ENCODE measurements at regions not wholly inside any gene's neighbourhood (a gene's known extent, or its start where the extent isn't known, plus 50 kb on each side); places are given as distances from the start of the nearest gene placed in this dataset.

GRCh38 chr6:164266851-164267250 lies 852.3 kb downstream of the QKI start (continued):
- TF ChIP-seq SRSF1 (IDR thresholded peaks at IDR 0.05; ENCODE audit: low read depth, low read length) (no peak), ELF1 (tag; IDR thresholded peaks at IDR 0.05) (no peak), ELF2 (CRISPR knock-in tag; IDR thresholded peaks at IDR 0.05) (no peak), NFXL1 (CRISPR knock-in tag; IDR thresholded peaks at IDR 0.05) (no peak), SFPQ (IDR thresholded peaks at IDR 0.05; ENCODE audit: low read depth, low read length) (no peak), CTCF (IDR thresholded peaks at IDR 0.05 in 2 of 3, conservative IDR thresholded peaks at IDR 0.05 in 1 of 3; ENCODE audit: insufficient read depth in 2 of 3, low read depth in 1 of 3, low read length in 3 of 3) (no peak), ZC3H4 (CRISPR knock-in tag; IDR thresholded peaks at IDR 0.05; ENCODE audit: borderline replicate concordance) (no peak)

- WGBS (ENCODE audit: insufficient coverage, low coverage, missing lambda C conversion rate) = 2% methylated on average over 5 of the region's 5 CpGs
- no peak for DNase-seq (ENCODE audit: extremely low read depth in 1 of 4, low spot score in 3 of 4)
- Histone ChIP-seq H2AFZ (ENCODE audit: low read depth, low read length) (no peak overlapping the region), H3K9me1 (ENCODE audit: control insufficient read depth, insufficient read depth, low read length) (no peaks in the 10 kb centered on the region), H3K9ac (ENCODE audit: insufficient read depth in 1 of 2, low read depth in 2 of 2, low read length in 2 of 2) (no peak overlapping the region), H3K4me3 (no peak overlapping the region), H4K20me1 (replicated peaks; ENCODE audit: control insufficient read depth, insufficient read depth, low read length) (no peaks in the 10 kb centered on the region), H3K27ac (ENCODE audit: extremely low read depth, low read depth, low read length) (no peak overlapping the region), H3K9me3 (replicated peaks; ENCODE audit: control insufficient read depth, insufficient read depth, low read depth, low read length) (no peaks in the 10 kb centered on the region), H3K4me1 (replicated peaks in 1 of 2; ENCODE audit: control insufficient read depth in 2 of 2, insufficient read depth in 2 of 2, low read length in 2 of 2) (no peaks in the 10 kb centered on the region), H3K36me3 (ENCODE audit: control insufficient read depth, insufficient read depth, low read length) (no peaks in the 10 kb centered on the region), H3K79me2 (ENCODE audit: control insufficient read depth, insufficient read depth, low read length) (no peaks in the 10 kb centered on the region), H3K4me2 (ENCODE audit: insufficient read depth, low read length) (no peak overlapping the region), H3K27me3 (ENCODE audit: control insufficient read depth in 2 of 2, insufficient read depth in 2 of 2, low read length in 2 of 2) (no peaks in the 10 kb centered on the region)
- intact Hi-C loops (cut with micrococcal nuclease) (no loop called here), in situ Hi-C loops (cut with MboI) (no loop called here)
- CTCF ChIA-PET (ENCODE audit: low intra/inter-chr PET ratio) = no interaction called here
- BruUV-seq (replicated peaks) = no TSS peak
- no peak for ATAC-seq
- POLR2A ChIA-PET = no interaction called here
- FAIRE-seq = no peak
- TF ChIP-seq ID3 (CRISPR knock-in tag; IDR thresholded peaks at IDR 0.05) (no peak), ID3 (tag; IDR thresholded peaks at IDR 0.05) (no peak), GABPA (tag; conservative IDR thresholded peaks at IDR 0.05; ENCODE audit: low read depth) (no peak), C11orf30 (IDR thresholded peaks at IDR 0.05; ENCODE audit: low read depth) (no peak), ZNF224 (CRISPR knock-in tag; IDR thresholded peaks at IDR 0.05) (no peak), HOXB6 (CRISPR knock-in tag; IDR thresholded peaks at IDR 0.05; ENCODE audit: borderline replicate concordance) (no peak)
Measured at GRCh38 chr6:164262348-164262747, 847.8 kb downstream of the QKI start.

All from K562 (cell line).